Mucosa of descending colon (tissue), 3 donors: ENCODE measurements at regions not wholly inside any gene's neighbourhood (a gene's known extent, or its start where the extent isn't known, plus 50 kb on each side); places are given as distances from the start of the nearest gene placed in this dataset.

Source experiments
- ATAC-seq: fragments of 200-7000 bp; cut with Tn5 transposase; one replicate; pipeline ENCODE4 v1.9.1; 2020; ENCODE audit warnings: mild to moderate bottlenecking, moderate library complexity
- DNase-seq, 3 donors: peaks; one replicate each; pipeline ENCODE4 v3.0.0-alpha.2; 2020
- H3K36me3 ChIP-seq: fragments of 200-600 bp; one replicate; pipeline ENCODE4 v1.8.0; 2021; ENCODE audit warnings: low read depth, mild to moderate bottlenecking
- H3K4me1 ChIP-seq: fragments of 200-600 bp; one replicate; pipeline ENCODE4 v1.8.0; 2021; ENCODE audit warnings: low read depth, mild to moderate bottlenecking
- H3K4me3 ChIP-seq: fragments of 200-600 bp; one replicate; pipeline ENCODE4 v1.8.0; 2021; ENCODE audit warnings: mild to moderate bottlenecking
- H3K9me3 ChIP-seq: fragments of 200-600 bp; one replicate; pipeline ENCODE4 v1.8.0; 2021; ENCODE audit warnings: mild to moderate bottlenecking
- intact Hi-C, 2 donors: fragments of 100-400 bp; cut with DNase I in 1 of 2; cut with micrococcal nuclease in 1 of 2; formaldehyde crosslinking; loops; one replicate each; pipeline versions ENCODE4 v1.11.0 to v1.11.1; 2022; cut with DNase I, micrococcal nuclease
- TF ChIP-seq, protein P1 (sequence below): fragments of 200-600 bp; IDR thresholded peaks from one replicate; pipeline ENCODE4 v1.8.0; 2022; ENCODE audit warnings: antibody characterized with exemption, mild to moderate bottlenecking
- donor health status: DM: no; HTN: no; CAD: no; lungs with moderate emphysema.
- donor health status: DM: no; HTN: no; CAD: no.
- donor health status: DM: no; HTN: yes; CAD: no.

DNA sequence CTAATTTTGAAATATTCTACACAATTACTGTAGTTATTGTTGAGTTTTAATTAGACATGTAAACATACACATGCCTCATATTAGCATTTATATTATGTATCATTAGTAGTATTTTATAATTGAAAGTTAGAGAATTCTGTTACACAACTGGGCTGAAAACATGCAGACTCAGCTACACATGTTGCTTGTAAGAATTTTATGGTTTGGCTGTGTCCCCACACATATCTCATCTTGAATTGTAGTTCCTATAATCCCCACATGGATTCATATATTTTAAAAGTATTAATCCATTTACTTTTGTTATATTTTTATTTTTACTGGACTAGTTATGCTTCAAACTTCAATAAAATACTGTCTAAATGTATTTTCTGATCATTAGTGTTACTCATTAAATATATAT lies 2075.3 kb upstream of the C9orf72 start:
- Histone ChIP-seq H3K9me3 (no peaks in the 10 kb centered on the region), H3K4me3 (no peak overlapping the region), H3K4me1 (no peaks in the 10 kb centered on the region), H3K36me3 (no peaks in the 10 kb centered on the region)
- TF ChIP-seq, protein P1, sequence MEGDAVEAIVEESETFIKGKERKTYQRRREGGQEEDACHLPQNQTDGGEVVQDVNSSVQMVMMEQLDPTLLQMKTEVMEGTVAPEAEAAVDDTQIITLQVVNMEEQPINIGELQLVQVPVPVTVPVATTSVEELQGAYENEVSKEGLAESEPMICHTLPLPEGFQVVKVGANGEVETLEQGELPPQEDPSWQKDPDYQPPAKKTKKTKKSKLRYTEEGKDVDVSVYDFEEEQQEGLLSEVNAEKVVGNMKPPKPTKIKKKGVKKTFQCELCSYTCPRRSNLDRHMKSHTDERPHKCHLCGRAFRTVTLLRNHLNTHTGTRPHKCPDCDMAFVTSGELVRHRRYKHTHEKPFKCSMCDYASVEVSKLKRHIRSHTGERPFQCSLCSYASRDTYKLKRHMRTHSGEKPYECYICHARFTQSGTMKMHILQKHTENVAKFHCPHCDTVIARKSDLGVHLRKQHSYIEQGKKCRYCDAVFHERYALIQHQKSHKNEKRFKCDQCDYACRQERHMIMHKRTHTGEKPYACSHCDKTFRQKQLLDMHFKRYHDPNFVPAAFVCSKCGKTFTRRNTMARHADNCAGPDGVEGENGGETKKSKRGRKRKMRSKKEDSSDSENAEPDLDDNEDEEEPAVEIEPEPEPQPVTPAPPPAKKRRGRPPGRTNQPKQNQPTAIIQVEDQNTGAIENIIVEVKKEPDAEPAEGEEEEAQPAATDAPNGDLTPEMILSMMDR = no peak
- intact Hi-C loops = no loop called here
- DNase-seq (no peak), ATAC-seq (no peak)

DNA sequence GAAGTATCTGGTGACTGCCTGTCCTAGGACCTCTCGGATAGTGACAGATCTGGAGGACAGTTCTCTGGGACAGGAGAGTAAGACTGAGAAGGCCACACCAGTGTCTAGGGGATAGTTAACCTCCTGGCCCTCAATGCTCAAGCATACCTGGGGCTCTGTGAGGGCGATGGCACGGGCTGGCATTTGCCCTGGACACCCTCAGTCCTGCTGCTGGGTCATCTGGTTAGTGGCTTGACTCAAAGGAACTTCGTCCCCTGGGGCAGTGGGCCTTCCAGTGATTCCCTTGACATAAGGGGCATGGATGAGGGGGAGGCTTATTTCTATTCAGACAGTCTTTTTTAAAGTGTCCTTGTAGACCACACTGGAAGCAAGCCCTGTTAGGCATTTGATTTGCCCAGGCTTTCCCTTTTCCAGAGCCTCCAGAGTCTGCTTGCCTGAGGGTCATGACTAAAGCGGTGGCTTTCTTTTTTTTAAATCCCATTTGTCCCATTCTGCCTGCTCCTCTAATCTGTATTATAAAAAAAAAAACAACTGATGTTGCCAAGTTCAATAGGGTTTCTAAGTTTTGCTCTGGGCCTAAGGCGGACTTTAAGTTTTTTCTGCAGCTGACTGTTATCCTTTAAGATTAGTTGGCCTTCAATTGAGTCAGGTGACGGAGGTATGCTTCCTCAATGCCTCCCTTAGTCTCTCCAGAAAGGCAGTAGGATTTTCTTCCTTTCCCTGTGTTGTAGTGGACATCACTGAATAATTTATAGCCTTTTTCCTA lies 2083.5 kb upstream of the C9orf72 start:
- Histone ChIP-seq H3K9me3 (no peaks in the 10 kb centered on the region), H3K4me1 (no peaks in the 10 kb centered on the region), H3K36me3 (no peaks in the 10 kb centered on the region), H3K4me3 (no peak overlapping the region)
- TF ChIP-seq, protein P1 = no peak
- DNase-seq = no peak
- intact Hi-C loops = no loop called here
- no peak for ATAC-seq

DNA sequence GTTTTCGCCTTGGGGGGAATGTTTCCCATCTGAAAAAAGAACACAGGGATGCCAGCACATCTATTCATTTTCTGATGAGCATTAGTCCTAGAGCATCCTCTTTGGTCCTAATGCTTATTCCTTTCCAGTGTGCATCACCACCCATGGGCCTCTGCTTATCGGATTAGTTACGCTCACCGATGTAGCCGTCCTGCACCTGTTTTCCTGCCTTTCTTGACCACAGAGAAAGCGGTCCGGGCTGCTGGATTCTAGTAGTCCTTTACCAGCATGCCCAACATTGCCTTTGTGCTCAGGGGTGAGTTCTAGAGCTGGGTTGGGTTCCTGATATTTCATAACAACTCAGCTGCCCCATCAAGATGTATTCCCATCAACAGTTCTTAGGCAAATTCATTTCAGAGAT lies 2084.5 kb upstream of the C9orf72 start:
- Histone ChIP-seq H3K9me3 (no peaks in the 10 kb centered on the region), H3K36me3 (no peaks in the 10 kb centered on the region), H3K4me1 (no peaks in the 10 kb centered on the region), H3K4me3 (no peak overlapping the region)
- DNase-seq = no peak
- no peak for ATAC-seq
- TF ChIP-seq, protein P1 = no peak
- intact Hi-C loops = no loop called here

DNA sequence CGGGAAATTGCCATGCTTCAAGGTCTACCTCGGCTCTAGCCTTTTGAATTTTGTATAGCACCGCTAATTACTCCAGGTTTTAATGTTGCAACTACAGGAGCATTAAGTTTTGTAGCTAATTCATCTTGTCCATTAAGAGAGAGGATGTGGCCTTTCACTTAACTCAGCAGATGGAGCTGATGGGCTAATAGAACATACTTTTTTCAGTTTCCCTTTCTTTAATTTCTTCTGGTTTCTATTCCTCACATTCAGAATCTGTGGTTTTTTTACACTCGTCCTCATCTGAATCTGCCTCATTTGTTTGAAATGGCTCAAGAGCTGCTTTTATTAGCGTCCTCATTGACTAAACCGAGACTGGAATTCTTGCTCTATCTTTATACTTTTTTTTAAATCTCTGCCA lies 2085.7 kb upstream of the C9orf72 start:
- DNase-seq (no peak), ATAC-seq (no peak)
- Histone ChIP-seq H3K4me3 (no peak overlapping the region), H3K4me1 (no peaks in the 10 kb centered on the region), H3K9me3 (no peaks in the 10 kb centered on the region), H3K36me3 (no peaks in the 10 kb centered on the region)
- TF ChIP-seq, protein P1 = no peak
- intact Hi-C loops = no loop called here

DNA sequence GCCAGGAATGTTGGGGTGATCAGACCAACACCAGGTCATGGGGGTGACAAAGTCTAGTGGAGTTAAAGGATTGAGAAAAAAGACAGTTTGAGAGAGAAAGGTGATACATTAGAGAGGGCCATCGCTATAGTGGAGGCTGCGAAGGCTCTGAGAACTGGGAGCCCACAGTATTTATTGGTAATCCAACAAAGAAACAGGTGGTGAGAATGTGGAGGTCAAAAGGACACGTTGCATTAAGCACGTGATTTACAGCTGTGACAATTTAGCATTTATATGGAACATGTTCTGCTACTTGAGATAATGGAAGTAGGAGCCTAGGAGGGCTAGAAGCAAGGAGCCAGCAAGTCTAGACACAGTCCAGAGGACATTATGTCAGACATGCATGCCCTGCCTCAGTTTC lies 2086.5 kb upstream of the C9orf72 start:
- TF ChIP-seq, protein P1 = no peak
- intact Hi-C loops = no loop called here
- ATAC-seq (no peak), DNase-seq (no peak)
- H3K4me3 ChIP-seq = no peak overlapping the region
- no peaks in the 10 kb centered on the region for H3K36me3 ChIP-seq
- H3K4me1 ChIP-seq = no peaks in the 10 kb centered on the region
- no peaks in the 10 kb centered on the region for H3K9me3 ChIP-seq

DNA sequence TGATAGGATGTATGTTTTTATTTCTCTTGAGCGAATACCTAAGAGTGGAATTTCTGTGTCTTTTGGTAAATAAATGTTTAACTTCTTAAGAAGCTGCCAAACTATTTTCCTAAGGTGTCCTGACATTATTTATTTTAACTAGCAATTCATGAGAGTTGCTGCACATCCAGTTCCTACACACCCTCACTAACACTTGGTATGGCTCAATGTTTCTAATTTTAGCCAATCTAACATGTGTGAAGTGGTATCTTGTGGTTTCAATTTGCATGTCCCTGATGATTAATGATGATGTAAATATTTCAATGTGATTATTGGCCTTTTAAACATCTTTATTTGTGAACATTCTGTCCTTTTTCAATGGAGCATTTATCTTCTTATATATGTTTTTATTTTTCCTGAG lies 2095.5 kb upstream of the C9orf72 start:
- no peak overlapping the region for H3K4me3 ChIP-seq
- intact Hi-C loops = no loop called here
- TF ChIP-seq, protein P1 = no peak
- no peaks in the 10 kb centered on the region for H3K9me3 ChIP-seq
- H3K4me1 ChIP-seq = no peaks in the 10 kb centered on the region
- no peaks in the 10 kb centered on the region for H3K36me3 ChIP-seq
- DNase-seq (no peak), ATAC-seq (no peak)
